ENCODE measurements at regions not wholly inside any gene's neighbourhood (a gene's known extent, or its start where the extent isn't known, plus 50 kb on each side); places are given as distances from the start of the nearest gene placed in this dataset.

GRCh38 chr4:125243789-125244397 lies 70.9 kb upstream of the FAT4 start:
- no peak for TF ChIP-seq CTCF (IDR thresholded peaks at IDR 0.05; ENCODE audit: low read depth, low read length)
- TF ChIP-seq EZH2phosphoT487 (IDR thresholded peaks at IDR 0.05; ENCODE audit: low read depth) = no peak

All from OCI-LY3 (cell line).